ENCODE measurements at regions not wholly inside any gene's neighbourhood (a gene's known extent, or its start where the extent isn't known, plus 50 kb on each side); places are given as distances from the start of the nearest gene placed in this dataset.
"Not testable (repeated sequence)": the region's sequence is repeated elsewhere in the genome, so short reads cannot be mapped to it uniquely, and the experiment has no call there.

DNA sequence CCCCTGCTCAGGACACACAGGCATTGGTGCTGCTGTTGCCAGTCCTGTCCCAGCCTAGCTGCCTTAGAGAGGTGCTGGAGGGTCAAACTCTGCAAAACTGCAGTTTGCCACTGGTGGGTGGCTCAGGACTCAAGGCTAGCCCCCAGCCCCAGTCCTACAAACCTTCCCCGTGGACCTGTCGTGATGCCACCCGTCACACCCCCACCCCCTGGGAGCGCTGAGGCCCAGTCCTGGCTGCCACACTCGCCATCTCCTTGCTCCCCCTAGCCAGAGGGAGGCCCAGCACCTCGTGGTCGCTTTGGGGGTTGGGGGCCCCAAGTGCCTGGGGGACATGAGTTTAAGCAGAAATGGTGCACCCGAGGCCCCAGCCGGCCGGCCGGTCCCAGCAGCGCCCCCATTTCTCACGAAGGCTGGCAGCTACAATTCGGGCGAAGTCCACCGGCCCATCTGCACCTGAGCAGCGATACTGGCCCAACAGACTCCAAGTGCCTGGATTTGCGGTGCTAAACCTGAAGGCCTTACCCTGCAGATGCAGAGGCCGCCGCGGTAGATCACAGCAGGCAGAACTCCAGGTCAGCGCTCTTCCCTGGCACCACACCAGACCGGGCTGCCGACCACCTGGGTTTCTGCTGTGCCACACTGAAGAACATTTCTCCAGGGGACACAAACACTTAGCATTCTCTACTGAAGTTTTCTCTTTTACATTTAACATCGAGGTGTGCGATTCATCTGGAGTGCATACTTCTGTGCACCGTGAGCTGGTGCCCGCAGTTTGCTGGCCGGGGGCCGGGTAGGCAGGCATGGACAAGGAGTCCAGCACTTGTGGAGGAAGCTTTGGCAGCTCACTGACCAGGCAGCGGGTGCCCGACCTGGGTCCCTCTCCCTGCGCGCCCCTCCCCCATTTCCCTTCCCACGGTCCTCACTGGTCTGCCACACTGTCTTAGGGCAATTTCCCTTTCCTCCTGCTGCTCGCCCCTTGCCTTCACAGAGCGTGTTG, 130.0 kb downstream of the KCNJ12 start:
- intact Hi-C loops (cut with DNase I) = loop anchor here in 1 of 4 donors (10.0 kb wide), 1 partner anchor 51 kb away; no protein-coding TSS in a partner anchor

DNA sequence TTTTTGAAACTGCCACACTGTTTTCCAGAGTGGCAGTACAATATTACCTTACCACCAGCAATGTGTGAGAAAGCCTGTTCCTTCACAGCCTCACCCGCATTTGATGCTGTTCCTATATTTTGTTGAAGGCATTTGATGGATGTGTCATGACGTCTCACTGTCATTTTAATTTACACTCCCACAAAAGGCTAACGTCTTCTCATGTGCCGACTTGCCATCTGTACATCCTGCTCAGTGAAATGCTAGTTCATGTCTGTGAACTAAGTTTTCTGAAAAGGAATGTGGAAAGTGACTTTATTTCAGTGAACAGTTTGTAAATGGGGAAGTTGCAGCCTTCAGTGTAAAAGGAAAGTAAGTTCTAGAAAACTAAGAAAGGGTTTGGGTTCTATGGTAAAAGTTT, 131.6 kb downstream of the KCNJ12 start:
- ATAC-seq; H3K4me3 ChIP-seq (ENCODE audit: low read length); DNase-seq; H3K27ac ChIP-seq (ENCODE audit: low read length); H3K4me1 ChIP-seq (ENCODE audit: control insufficient read depth, insufficient read depth, low read length); H3K27me3 ChIP-seq (ENCODE audit: control insufficient read depth, insufficient read depth); H3K9me3 ChIP-seq (ENCODE audit: control insufficient read depth, low read length): not testable (repeated sequence)
- intact Hi-C loops (cut with DNase I) = loop anchor here in 1 of 4 donors (10.0 kb wide), 1 partner anchor 53 kb away; no protein-coding TSS in a partner anchor
- 69% methylated on average over 4 of the region's 4 CpGs for WGBS

More for the DNA sequence above, 130.0 kb downstream of the KCNJ12 start:
- Histone ChIP-seq H3K9me3 (ENCODE audit: control insufficient read depth, low read length) (no peaks in the 10 kb centered on the region), H3K27ac (ENCODE audit: low read length) (no peak overlapping the region), H3K4me1 (ENCODE audit: control insufficient read depth, insufficient read depth, low read length) (no peaks in the 10 kb centered on the region), H3K4me3 (ENCODE audit: low read length) (no peak overlapping the region), H3K27me3 (ENCODE audit: control insufficient read depth, insufficient read depth) (no peaks in the 10 kb centered on the region)
- ATAC-seq = no peak
- 89% methylated on average over 37 of the region's 37 CpGs for WGBS
- DNase-seq = no peak

DNA sequence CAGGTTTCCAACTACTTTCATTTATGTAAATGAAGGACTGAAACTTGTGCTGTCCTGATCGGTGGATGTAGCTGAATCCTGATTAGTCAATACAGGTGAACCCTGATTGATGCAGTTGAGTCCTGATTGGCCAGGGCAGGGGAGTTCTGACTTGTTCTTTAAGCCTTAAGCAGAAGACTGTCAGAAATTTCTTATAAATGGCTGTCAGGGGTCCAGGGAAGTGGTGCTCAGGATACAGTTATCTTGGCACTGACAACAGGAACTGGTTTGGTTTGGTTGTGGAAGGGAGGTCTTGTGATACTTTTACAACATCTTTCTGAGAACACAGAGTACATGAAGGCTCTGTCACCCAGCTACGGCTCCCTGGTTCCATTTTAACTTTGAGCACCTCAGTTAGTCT, 132.1 kb downstream of the KCNJ12 start:
- 70% methylated on average over 2 of the region's 2 CpGs for WGBS
- intact Hi-C loops (cut with DNase I) = loop anchor here in 1 of 4 donors (10.0 kb wide), 1 partner anchor 53 kb away; no protein-coding TSS in a partner anchor

DNA sequence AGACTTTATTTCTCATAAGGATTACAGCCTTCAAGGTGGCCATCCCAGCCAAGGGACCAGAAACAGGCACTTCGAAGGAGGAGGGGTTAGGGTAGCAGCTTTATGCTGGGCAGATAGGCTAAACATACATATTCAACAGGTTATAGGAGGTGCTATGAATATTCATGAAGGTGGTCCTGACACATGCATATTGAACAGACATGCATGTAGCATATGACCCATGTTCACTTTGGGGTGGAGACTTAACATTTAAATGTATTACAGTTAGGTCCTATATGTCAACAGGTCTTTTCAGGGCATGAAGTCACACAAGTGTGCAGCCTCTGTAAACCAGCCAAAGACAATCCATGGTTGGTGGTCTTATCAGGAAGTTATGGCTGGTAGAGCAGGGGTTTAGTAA, 133.2 kb downstream of the KCNJ12 start:
- ATAC-seq; H3K27ac ChIP-seq (ENCODE audit: low read length); H3K4me3 ChIP-seq (ENCODE audit: low read length); H3K27me3 ChIP-seq (ENCODE audit: control insufficient read depth, insufficient read depth); H3K4me1 ChIP-seq (ENCODE audit: control insufficient read depth, insufficient read depth, low read length); DNase-seq; H3K9me3 ChIP-seq (ENCODE audit: control insufficient read depth, low read length): not testable (repeated sequence)
- WGBS = 89% methylated on average over 1 of the region's 1 CpG
- intact Hi-C loops (cut with DNase I) = loop anchor here in 1 of 4 donors (10.0 kb wide), 1 partner anchor 55 kb away; no protein-coding TSS in a partner anchor

More for the DNA sequence above, 132.1 kb downstream of the KCNJ12 start:
- Histone ChIP-seq H3K27me3 (ENCODE audit: control insufficient read depth, insufficient read depth) (no peaks in the 10 kb centered on the region), H3K9me3 (ENCODE audit: control insufficient read depth, low read length) (no peaks in the 10 kb centered on the region), H3K27ac (ENCODE audit: low read length) (no peak overlapping the region), H3K4me1 (ENCODE audit: control insufficient read depth, insufficient read depth, low read length) (no peaks in the 10 kb centered on the region), H3K4me3 (ENCODE audit: low read length) (no peak overlapping the region)
- DNase-seq (no peak), ATAC-seq (no peak)

DNA sequence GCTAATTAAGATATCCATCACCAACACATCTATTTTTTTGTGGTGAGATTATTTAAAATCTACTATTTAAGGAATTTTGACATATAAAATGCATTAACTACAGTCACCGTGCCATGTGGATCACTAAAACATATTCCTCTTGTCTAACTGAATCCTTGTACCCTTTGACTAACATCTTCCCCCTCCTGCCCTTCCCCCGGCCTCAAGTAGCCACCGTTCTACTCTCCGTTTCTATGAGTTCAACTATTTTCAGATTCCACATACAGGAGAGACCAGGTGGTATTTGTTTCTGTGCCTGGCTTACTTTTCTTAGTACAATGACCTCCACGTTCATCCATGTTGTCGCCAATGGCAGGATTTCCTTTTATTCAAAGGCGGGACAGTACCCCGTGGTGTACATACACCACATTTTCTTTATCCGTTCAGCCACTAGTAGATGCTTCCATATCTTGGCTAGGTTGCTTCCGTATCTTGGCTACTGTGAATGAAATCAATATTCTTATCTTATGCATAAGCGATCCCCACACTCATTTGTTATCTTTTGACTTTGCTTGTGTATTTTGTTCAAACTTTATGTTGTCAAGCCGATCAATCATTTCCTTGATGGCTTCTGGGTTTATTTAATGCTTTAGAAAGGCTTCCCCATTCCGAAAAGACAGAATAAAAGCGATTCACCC, 134.7 kb downstream of the KCNJ12 start:
- H3K27ac ChIP-seq (ENCODE audit: low read length) = peak overlapping the region; percentile 55
- intact Hi-C loops (cut with DNase I) = loop anchor here in 3 of 4 donors (2.0 to 10.0 kb wide), 4 partner anchors 52 to 396 kb away; partner anchors contain the start of gene MAP2K3 (in 1 of the 3)
- no peaks in the 10 kb centered on the region for H3K27me3 ChIP-seq (ENCODE audit: control insufficient read depth, insufficient read depth)
- H3K9me3 ChIP-seq (ENCODE audit: control insufficient read depth, low read length) = no peaks in the 10 kb centered on the region
- 28% methylated on average over 14 of the region's 14 CpGs for WGBS
- ATAC-seq (peak; percentile 31 to 32), DNase-seq (no peak)
- H3K4me3 ChIP-seq (ENCODE audit: low read length) = peak overlapping the region; percentile 67
- no peaks in the 10 kb centered on the region for H3K4me1 ChIP-seq (ENCODE audit: control insufficient read depth, insufficient read depth, low read length)

DNA sequence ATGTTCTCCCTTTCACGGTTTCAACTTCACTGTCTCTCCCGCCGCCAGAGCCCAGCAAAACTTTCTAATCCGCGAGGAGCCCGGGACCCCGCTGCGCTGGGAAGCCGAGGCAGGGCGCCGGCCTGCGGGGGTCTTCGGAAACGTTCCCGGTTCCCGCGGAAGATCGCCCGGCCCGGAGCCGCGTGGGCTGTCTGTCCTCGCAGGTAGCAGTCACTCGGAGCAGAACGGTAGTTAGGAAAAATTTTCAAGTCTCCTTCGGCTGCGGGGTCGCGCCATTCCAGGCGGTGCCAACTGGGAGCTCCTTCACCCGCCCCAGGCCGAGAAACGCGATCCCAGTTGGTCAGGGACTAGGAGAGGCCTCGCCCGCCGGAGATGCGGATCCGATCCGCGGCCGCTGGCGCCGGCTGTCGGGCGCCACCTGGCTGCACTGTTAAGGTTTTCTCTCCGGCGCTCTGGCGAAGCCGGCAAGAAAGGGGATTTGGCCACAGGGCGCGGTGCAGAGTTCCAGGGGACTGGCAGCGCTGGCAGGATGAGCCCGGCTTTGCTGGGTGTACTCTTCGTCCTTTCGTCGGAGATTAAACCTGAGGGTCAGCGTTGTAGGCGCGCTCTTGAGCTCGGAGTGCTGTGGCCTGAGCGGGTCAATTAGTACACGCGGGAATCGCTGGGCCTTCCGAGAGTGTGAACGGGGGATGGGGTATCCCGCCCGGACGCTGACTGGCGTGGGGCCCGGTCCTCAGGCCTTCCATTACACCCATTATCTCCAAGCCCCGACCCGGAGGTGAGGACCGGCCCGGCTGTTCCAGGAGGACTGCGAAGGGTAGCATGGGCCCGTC, 135.4 kb downstream of the KCNJ12 start:
- Histone ChIP-seq H3K9me3 (ENCODE audit: control insufficient read depth, low read length) (no peaks in the 10 kb centered on the region), H3K27ac (ENCODE audit: low read length) (peak overlapping the region; percentile 55), H3K4me3 (ENCODE audit: low read length) (peak overlapping the region; percentile 67), H3K4me1 (ENCODE audit: control insufficient read depth, insufficient read depth, low read length) (no peaks in the 10 kb centered on the region), H3K27me3 (ENCODE audit: control insufficient read depth, insufficient read depth) (no peaks in the 10 kb centered on the region)
- intact Hi-C loops (cut with DNase I) = loop anchor here in 3 of 4 donors (2.0 to 10.0 kb wide), 4 partner anchors 53 to 397 kb away; partner anchors contain the start of gene MAP2K3 (in 1 of the 3)
- DNase-seq (peak; percentile 85 to 94 (median 93)), ATAC-seq (peak; percentile 96)
- WGBS = 5% methylated on average over 78 of the region's 78 CpGs

DNA sequence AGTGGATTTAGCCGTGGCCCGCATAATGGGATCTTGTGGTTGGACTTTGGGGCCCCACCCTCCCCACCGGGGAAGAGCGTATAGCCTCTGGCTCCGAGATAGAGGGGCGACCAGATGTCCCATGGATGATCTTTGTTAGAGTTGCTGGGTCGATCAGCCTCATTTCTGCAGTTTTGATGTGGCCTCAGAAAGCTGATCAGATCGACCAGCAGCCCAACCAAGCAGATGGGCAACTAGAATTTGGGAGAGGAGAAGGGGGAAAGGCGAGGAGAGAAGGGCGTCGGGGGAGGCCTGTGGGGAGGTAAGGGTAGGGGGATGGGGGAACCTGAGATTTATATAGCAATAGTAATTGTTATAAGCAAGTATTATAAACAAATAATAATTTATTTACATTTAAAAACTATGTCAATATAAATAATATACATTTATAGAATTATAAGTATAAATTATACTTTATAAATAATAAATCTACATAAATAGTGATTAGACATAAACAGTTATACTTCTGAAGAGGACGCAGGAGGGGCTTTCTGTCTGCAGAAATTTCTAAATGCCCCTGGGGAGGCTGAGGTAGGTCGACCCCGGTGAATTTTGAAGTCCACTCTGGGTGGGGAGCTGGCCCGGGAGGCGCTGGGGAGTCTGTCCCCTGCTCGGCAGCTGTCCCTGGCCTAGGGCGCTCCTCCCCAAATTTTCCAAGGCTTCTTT, 136.3 kb downstream of the KCNJ12 start:
- ATAC-seq = peak in 1 of 2 donors; percentile 4

DNA sequence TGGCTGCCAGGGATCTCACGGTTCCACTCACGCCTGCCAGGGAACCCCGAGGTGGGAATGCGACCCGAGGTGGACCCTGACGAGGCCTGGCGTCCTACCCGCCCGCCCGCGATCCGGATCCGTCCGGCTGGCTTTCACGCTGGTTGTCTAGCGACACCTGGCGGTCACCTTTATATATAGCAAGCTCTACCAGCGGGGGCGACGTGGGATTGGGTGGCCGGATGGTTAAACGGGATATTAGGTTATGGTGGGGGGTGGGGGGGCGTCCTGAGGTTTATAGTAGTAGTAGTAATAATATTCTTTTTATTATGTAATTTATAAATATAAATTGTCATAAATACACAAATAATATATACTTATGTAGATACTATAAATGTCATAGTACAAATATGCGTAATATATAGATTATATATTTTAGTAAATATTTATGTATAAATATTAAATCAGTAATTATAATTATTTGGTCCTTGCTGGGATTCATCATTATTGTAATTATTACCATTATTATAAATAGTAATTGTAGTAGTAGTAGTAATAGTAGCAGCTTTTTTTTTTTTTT, 136.9 kb downstream of the KCNJ12 start:
- DNase-seq (peak; percentile 79 to 90 (median 89)), ATAC-seq (peak; percentile 47 to 69)
- 4% methylated on average over 24 of the region's 24 CpGs for WGBS
- H3K4me1 ChIP-seq (ENCODE audit: control insufficient read depth, insufficient read depth, low read length) = no peaks in the 10 kb centered on the region
- intact Hi-C loops (cut with DNase I) = loop anchor here in 3 of 4 donors (5.0 to 10.0 kb wide), 3 partner anchors 56 to 398 kb away; partner anchors contain the start of gene MAP2K3 (in 1 of the 3)
- H3K9me3 ChIP-seq (ENCODE audit: control insufficient read depth, low read length) = no peaks in the 10 kb centered on the region
- no peak overlapping the region for H3K4me3 ChIP-seq (ENCODE audit: low read length)
- no peak overlapping the region for H3K27ac ChIP-seq (ENCODE audit: low read length)
- no peaks in the 10 kb centered on the region for H3K27me3 ChIP-seq (ENCODE audit: control insufficient read depth, insufficient read depth)

More for the DNA sequence above, 136.3 kb downstream of the KCNJ12 start:
- Histone ChIP-seq H3K4me1 (ENCODE audit: control insufficient read depth, insufficient read depth, low read length) (no peaks in the 10 kb centered on the region), H3K27me3 (ENCODE audit: control insufficient read depth, insufficient read depth) (no peaks in the 10 kb centered on the region), H3K27ac (ENCODE audit: low read length) (no peak overlapping the region), H3K4me3 (ENCODE audit: low read length) (no peak overlapping the region), H3K9me3 (ENCODE audit: control insufficient read depth, low read length) (no peaks in the 10 kb centered on the region)
- intact Hi-C loops (cut with DNase I) = loop anchor here in 3 of 4 donors (5.0 to 10.0 kb wide), 3 partner anchors 55 to 398 kb away; partner anchors contain the start of gene MAP2K3 (in 1 of the 3)
- whole genome bisulfite sequencing = 60% methylated on average over 17 of the region's 18 CpGs
- DNase-seq = no peak

DNA sequence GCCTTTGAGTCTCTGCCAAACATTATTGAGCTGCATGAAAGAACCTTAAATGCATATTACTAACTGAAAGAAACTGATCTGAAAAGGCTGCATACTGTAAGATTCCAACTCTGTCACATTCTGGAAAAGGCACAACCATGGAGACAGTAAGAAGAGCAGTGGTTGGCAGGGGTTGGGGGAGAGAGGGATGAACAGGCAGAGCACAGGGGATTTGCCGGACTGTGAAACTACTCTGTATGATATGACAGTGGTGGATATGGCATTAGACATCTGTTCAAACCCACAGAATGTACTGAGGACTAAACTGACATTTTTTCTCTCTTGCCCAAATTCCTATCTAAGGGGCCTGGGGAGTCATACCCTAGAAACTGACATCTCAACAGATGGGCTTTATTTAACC, 138.4 kb downstream of the KCNJ12 start:
- H3K9me3 ChIP-seq (ENCODE audit: control insufficient read depth, low read length); DNase-seq; ATAC-seq; H3K27ac ChIP-seq (ENCODE audit: low read length); H3K27me3 ChIP-seq (ENCODE audit: control insufficient read depth, insufficient read depth); H3K4me1 ChIP-seq (ENCODE audit: control insufficient read depth, insufficient read depth, low read length); H3K4me3 ChIP-seq (ENCODE audit: low read length): not testable (repeated sequence)
- intact Hi-C loops (cut with DNase I) = loop anchor here in 3 of 4 donors (5.0 to 10.0 kb wide), 3 partner anchors 57 to 400 kb away; partner anchors contain the start of gene MAP2K3 (in 1 of the 3)
- WGBS = 69% methylated on average over 1 of the region's 1 CpG

Measured in right cardiac atrium (tissue), 5 donors.